ENCODE measurements at regions not wholly inside any gene's neighbourhood (a gene's known extent, or its start where the extent isn't known, plus 50 kb on each side); places are given as distances from the start of the nearest gene placed in this dataset.
A peak's percentile ranks its signal among the peaks of the same experiment; 100 is the strongest.

DNA sequence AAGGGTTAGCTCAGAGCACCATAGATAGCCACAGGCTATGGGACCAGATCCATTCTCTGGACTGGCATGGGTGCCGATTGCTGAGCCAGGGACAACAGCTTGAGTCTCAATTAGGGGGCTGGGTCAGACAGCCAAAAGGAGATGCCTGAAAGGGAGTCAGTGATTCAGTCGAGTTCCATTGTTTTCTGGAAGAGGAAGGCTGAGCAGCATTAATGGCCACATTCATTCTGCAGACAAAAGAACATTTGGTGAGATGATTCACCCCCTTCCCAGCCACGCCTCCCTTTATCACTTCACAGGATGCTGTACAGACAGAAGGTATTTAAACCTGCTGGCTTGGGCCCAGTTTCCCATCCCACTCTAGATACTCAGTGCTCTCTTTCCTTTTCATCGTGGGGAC is 131.9 kb downstream of the ADAMTS15 start:
- peak; percentile 28 for DNase-seq (ENCODE audit: low read depth)
- in situ Hi-C loops (cut with HindIII; ENCODE audit: low pct_unique_long_range_greater_than_20kb, low sequenced_read_pairs), result no loop called here

DNA sequence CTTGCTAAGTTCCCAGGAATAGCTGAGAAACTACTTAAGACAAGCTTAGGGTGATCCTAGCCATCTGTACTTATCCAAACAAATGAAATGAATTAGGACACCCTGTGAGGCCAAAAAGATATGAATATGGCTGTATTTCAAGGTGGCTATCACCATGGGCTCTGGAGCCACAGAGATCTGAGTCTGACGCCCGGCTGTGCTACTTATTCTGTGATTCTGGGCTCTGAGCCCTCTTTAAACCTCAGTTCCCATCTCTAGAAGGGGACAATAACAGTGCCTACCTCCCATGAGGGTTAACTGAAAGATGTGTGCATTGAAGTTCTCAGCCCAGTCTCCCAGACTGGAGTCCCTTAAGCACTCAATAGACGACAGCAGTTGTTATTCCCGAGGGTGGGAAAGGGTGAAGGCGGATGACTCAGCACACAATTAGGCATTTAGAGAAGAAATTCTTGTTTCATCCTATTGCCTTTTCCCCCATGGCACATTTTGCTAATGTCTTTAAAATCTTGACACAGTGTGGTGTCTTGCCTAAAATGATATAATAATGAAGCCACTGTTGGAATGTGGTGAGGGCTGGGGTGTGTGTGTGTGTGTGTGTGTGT is 132.5 kb downstream of the ADAMTS15 start:
- no peak for DNase-seq (ENCODE audit: low read depth)

DNA sequence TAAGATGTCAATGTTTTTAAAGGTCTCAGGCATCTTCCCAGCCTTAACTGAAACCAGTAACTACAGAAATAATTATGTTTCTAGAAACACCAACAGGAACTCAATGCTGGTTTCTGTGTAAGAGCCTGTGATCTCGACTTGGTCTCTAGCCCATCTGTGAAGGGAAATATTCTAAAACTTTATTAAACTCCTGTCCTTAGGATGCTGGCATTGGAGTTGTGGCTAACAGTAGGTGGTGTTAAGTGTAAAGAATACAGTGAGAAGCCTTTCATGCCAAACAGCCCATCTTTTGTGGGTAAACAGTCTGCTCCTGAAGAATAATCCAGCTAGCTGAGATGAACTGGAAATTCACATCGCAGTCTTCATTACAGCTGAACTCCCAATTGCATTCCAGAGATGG is 133.2 kb downstream of the ADAMTS15 start:
- in situ Hi-C loops (cut with HindIII; ENCODE audit: low pct_unique_long_range_greater_than_20kb, low sequenced_read_pairs), result no loop called here
- no peak for DNase-seq (ENCODE audit: low read depth)

More for the DNA sequence above, 132.5 kb downstream of the ADAMTS15 start:
- in situ Hi-C loops (cut with HindIII; ENCODE audit: low pct_unique_long_range_greater_than_20kb, low sequenced_read_pairs), result no loop called here

DNA sequence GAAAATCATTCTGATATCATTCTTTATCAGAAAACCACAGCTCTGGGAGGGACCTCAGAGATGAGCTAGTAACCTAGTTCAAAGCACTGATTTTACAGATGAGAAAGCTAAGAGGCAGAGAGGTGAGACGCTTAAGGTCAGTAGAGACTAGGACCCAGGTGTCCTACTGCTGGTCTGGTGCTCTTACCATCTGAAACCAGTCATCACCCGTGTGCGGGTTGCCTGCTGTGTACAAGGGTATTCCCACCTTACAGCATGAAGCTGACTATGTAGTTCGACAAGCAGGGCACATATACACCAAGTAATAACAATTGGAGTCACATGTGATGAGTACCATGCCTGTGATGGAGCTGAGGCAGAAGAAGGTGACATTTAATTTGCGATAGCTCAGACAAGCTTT is 133.7 kb downstream of the ADAMTS15 start:
- no peak for DNase-seq (ENCODE audit: low read depth)
- in situ Hi-C loops (cut with HindIII; ENCODE audit: low pct_unique_long_range_greater_than_20kb, low sequenced_read_pairs), result no loop called here

DNA sequence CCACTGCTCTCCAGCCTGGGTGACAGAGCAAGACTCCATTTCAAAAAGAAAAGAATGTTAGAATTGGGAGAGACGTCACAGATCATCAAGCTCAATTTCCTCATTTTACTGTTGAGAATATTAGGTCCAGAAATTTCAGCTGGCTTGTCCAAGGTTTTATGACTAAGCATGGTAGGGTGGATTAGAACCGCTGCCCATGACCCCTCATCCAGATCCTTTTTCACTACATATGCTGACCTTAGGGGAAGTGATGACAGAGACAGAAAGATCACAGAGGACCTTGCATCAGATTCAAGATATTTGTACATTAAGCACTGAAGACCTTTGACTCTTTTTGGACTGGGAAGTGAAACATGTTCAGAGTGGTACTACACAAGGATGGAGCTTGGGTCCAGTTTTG is 134.5 kb downstream of the ADAMTS15 start:
- in situ Hi-C loops (cut with HindIII; ENCODE audit: low pct_unique_long_range_greater_than_20kb, low sequenced_read_pairs), result no loop called here
- DNase-seq (ENCODE audit: low read depth), result no peak

GRCh38 chr11:130583801-130584211 is 135.4 kb downstream of the ADAMTS15 start:
- in situ Hi-C loops (cut with HindIII; ENCODE audit: low pct_unique_long_range_greater_than_20kb, low sequenced_read_pairs), result no loop called here
- DNase-seq (ENCODE audit: low read depth), result no peak

DNA sequence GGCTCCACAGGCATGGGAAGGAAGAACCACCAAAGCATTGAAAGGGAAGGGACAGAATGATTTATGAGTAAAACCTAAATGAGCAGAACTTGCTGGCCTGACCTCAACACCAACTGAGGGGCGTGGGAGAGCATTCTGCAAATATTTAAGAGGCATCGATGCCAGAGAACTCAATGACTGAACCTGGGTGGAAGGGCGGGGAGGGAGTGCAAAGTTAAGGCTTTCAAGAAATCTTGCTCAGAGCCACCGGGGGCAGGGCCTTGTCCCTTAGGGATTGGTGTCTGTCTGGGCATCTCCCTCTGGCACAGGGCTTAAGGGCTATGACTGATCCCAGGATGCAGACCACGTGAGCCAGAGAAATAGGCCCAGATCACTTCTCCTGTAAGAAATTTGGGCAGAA is 137.1 kb downstream of the ADAMTS15 start:
- in situ Hi-C loops (cut with HindIII; ENCODE audit: low pct_unique_long_range_greater_than_20kb, low sequenced_read_pairs), result no loop called here
- peak; percentile 37 for DNase-seq (ENCODE audit: low read depth)

- in situ Hi-C loops (cut with HindIII; ENCODE audit: low pct_unique_long_range_greater_than_20kb, low sequenced_read_pairs), result no loop called here
- DNase-seq (ENCODE audit: low read depth), result no peak
Observed at GRCh38 chr11:130587658-130588057, 139.2 kb downstream of the ADAMTS15 start.

- in situ Hi-C loops (cut with HindIII; ENCODE audit: low pct_unique_long_range_greater_than_20kb, low sequenced_read_pairs), result no loop called here
- no peak for DNase-seq (ENCODE audit: low read depth)
Observed at GRCh38 chr11:130588471-130588870, 140.0 kb downstream of the ADAMTS15 start.

DNA sequence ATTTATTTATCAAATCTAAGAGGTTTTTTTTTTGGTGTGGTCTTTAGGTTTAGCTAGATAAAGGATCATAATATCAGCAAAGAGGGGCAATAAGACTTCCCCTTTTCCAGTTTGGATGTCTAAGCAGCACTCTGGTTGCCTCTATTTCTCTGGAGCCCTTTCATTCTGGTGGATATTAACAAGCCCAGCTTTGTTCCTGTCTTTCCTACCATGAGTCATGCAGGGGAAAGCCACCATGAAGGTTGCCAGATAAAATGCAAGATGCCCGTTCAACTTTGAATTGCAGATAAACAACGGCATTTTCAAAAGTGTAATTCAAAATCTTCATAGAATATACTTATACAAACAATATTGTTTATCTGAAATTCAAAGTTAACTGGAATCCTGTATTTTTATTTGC is 143.6 kb downstream of the ADAMTS15 start:
- in situ Hi-C loops (cut with HindIII; ENCODE audit: low pct_unique_long_range_greater_than_20kb, low sequenced_read_pairs), result no loop called here

DNA sequence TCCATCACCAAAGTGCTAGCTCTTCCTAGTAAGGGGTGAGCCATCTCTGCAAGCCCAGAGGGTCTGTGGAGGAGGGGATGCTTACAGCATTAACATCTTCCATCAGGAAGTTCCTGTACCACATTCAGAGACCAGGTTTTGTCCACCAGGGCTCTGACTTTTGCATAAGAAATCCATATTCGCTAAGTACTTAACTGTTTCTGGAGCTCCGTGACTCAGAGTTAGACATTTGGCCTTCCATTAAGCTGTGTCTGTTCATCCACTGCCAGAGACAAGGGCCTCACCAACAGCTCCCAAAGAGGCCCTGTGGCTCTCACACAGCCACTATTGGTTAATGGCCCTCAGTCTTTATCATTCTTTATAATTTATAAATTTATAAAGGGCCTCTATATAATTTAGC is 144.6 kb downstream of the ADAMTS15 start:
- in situ Hi-C loops (cut with HindIII; ENCODE audit: low pct_unique_long_range_greater_than_20kb, low sequenced_read_pairs), result no loop called here
- no peak for DNase-seq (ENCODE audit: low read depth)

More for the DNA sequence above, 143.6 kb downstream of the ADAMTS15 start:
- no peak for DNase-seq (ENCODE audit: low read depth)

DNA sequence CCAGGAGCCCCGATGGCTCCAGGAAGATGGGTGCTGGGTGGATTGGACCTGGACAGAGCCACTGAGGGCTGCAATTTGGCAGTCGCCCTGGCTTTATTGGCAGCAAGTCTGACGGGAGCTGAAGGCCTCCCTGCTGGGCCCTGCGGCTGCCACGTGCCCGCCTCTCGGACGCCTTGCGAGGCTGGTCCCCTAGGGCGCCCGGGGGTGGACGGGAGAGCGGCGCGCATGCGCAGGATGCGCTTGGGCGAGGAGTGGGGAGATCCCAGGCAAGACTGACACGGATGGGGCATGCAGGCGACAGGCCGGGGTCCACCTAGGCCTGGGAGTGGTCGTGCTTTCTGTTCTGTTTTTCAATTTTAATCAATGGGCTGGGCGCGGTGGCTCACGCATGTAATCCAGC is 150.0 kb downstream of the ADAMTS15 start:
- no peak for DNase-seq (ENCODE audit: low read depth)
- in situ Hi-C loops (cut with HindIII; ENCODE audit: low pct_unique_long_range_greater_than_20kb, low sequenced_read_pairs), result no loop called here

GRCh38 chr11:130599073-130599654 is 150.7 kb downstream of the ADAMTS15 start:
- in situ Hi-C loops (cut with HindIII; ENCODE audit: low pct_unique_long_range_greater_than_20kb, low sequenced_read_pairs), result no loop called here
- no peak for DNase-seq (ENCODE audit: low read depth)

GRCh38 chr11:130600139-130600538 is 151.7 kb downstream of the ADAMTS15 start:
- in situ Hi-C loops (cut with HindIII; ENCODE audit: low pct_unique_long_range_greater_than_20kb, low sequenced_read_pairs), result no loop called here
- no peak for DNase-seq (ENCODE audit: low read depth)

- no peak for DNase-seq (ENCODE audit: low read depth)
- in situ Hi-C loops (cut with HindIII; ENCODE audit: low pct_unique_long_range_greater_than_20kb, low sequenced_read_pairs), result no loop called here
Observed at GRCh38 chr11:130600616-130601015, 152.2 kb downstream of the ADAMTS15 start.

- no peak for DNase-seq (ENCODE audit: low read depth)
- in situ Hi-C loops (cut with HindIII; ENCODE audit: low pct_unique_long_range_greater_than_20kb, low sequenced_read_pairs), result no loop called here
Observed at GRCh38 chr11:130601141-130601540, 152.7 kb downstream of the ADAMTS15 start.

DNA sequence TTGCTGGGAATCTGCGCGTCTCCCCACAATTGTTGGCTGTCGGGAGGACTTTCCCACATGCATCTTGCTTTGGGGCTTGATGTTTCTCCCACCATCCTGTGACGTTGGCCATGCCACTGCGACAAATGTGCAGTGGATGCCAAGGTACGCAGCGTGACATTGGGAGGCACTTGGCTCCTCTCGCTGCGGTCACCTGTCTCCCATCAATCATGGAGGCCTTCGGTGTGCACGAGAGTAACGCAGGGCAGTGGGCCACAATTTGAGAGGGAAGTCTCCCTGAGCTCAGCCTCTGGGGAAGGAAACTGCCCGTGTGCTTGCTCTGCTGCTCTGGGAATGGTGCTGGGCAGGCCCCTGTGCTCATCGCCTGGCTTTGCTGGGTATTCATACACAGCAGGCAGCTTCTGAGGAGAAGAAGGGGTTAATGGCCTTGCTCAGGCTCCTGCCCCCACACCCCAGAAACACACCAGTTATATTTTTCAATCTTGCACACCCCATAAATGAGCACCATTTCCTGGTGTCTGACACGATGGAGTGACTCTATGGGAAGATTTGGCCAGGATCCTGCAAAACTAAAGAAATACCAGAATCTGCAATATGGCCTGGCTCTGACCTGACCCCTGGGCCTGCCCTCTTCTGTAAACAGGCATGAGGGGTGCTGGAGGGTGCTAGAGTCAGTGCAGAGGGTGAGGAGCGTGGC is 153.5 kb downstream of the ADAMTS15 start:
- no peak for DNase-seq (ENCODE audit: low read depth)
- in situ Hi-C loops (cut with HindIII; ENCODE audit: low pct_unique_long_range_greater_than_20kb, low sequenced_read_pairs), result no loop called here

DNA sequence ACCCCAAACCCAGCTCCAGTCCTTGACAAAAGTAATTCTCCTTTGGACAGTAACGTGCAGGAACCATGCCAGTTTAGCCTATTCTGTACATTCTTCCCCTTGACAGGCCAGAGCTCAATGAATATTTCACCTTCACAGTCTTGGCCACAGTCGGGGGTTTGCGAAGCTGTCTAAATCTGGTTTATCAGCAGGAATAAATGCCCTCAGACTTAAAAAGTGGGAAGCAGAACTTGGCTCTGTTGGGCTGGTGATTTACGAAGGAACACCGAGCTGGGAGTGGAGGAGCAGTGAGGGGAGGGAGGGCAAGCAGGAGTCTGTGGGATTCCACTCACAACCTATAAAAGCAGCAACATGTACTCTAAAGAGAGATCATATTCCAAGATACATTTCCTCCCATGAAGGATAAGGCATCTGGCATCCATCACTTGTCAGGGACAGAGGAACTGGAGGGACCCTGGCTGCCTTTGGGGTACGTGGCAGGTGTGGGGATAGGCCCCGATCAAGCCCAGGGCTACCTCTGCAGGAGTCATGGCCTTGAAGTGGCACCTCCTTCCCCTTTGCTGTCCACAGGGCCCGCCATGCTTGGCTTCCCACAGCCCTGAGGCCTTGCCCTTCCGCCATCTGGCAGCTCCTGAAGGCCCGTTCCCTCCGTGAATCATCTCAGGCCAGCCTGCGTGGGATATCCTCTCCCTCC is 154.3 kb downstream of the ADAMTS15 start:
- no peak for DNase-seq (ENCODE audit: low read depth)
- in situ Hi-C loops (cut with HindIII; ENCODE audit: low pct_unique_long_range_greater_than_20kb, low sequenced_read_pairs), result no loop called here

GRCh38 chr11:130603335-130603906 is 155.0 kb downstream of the ADAMTS15 start:
- in situ Hi-C loops (cut with HindIII; ENCODE audit: low pct_unique_long_range_greater_than_20kb, low sequenced_read_pairs), result no loop called here
- DNase-seq (ENCODE audit: low read depth), result no peak

Data from Caki2 (cell line).